ENCODE measurements at regions not wholly inside any gene's neighbourhood (a gene's known extent, or its start where the extent isn't known, plus 50 kb on each side); places are given as distances from the start of the nearest gene placed in this dataset.

GRCh38 chr9:107742531-107743309, 253.2 kb upstream of the KLF4 start:
- DNase-seq (ENCODE audit: low read depth in 2 of 3, low spot score in 1 of 3): no peak

GRCh38 chr9:107740088-107740980, 250.8 kb upstream of the KLF4 start:
- no peak for DNase-seq (ENCODE audit: low read depth in 2 of 3, low spot score in 1 of 3)

GRCh38 chr9:107739601-107740082, 250.1 kb upstream of the KLF4 start:
- DNase-seq (ENCODE audit: low read depth in 2 of 3, low spot score in 1 of 3): no peak

- DNase-seq (ENCODE audit: low read depth in 2 of 3, low spot score in 1 of 3): no peak
These were observed 249.2 kb upstream of the KLF4 start for GRCh38 chr9:107738789-107739188.

GRCh38 chr9:107737987-107738743, 248.6 kb upstream of the KLF4 start:
- no peak for DNase-seq (ENCODE audit: low read depth in 2 of 3, low spot score in 1 of 3)

GRCh38 chr9:107737610-107737986, 248.0 kb upstream of the KLF4 start:
- DNase-seq (ENCODE audit: low read depth in 2 of 3, low spot score in 1 of 3): no peak

- no peak for DNase-seq (ENCODE audit: low read depth in 2 of 3, low spot score in 1 of 3)
These were observed 246.3 kb upstream of the KLF4 start for GRCh38 chr9:107735821-107736220.

GRCh38 chr9:107734256-107735013, 244.9 kb upstream of the KLF4 start:
- DNase-seq (ENCODE audit: low read depth in 2 of 3, low spot score in 1 of 3): no peak

- no peak for DNase-seq (ENCODE audit: low read depth in 2 of 3, low spot score in 1 of 3)
These were observed 243.9 kb upstream of the KLF4 start for GRCh38 chr9:107733523-107733894.

- DNase-seq (ENCODE audit: low read depth in 2 of 3, low spot score in 1 of 3): no peak
These were observed 243.4 kb upstream of the KLF4 start for GRCh38 chr9:107732781-107733522.

GRCh38 chr9:107731115-107731762, 241.7 kb upstream of the KLF4 start:
- DNase-seq (ENCODE audit: low read depth in 2 of 3, low spot score in 1 of 3): no peak

- DNase-seq (ENCODE audit: low read depth in 2 of 3, low spot score in 1 of 3): no peak
These were observed 241.1 kb upstream of the KLF4 start for GRCh38 chr9:107730666-107731065.

- DNase-seq (ENCODE audit: low read depth in 2 of 3, low spot score in 1 of 3): no peak
These were observed 237.7 kb upstream of the KLF4 start for GRCh38 chr9:107727086-107727780.

- DNase-seq (ENCODE audit: low read depth in 2 of 3, low spot score in 1 of 3): no peak
These were observed 233.4 kb upstream of the KLF4 start for GRCh38 chr9:107723015-107723414.

- no peak for DNase-seq (ENCODE audit: low read depth in 2 of 3, low spot score in 1 of 3)
These were observed 232.2 kb upstream of the KLF4 start for GRCh38 chr9:107721705-107722245.

- DNase-seq (ENCODE audit: low read depth in 2 of 3, low spot score in 1 of 3): no peak
These were observed 230.9 kb upstream of the KLF4 start for GRCh38 chr9:107720501-107720900.

GRCh38 chr9:107717529-107718314, 228.2 kb upstream of the KLF4 start:
- no peak for DNase-seq (ENCODE audit: low read depth in 2 of 3, low spot score in 1 of 3)

- DNase-seq (ENCODE audit: low read depth in 2 of 3, low spot score in 1 of 3): no peak
These were observed 226.2 kb upstream of the KLF4 start for GRCh38 chr9:107715740-107716139.

All from stimulated activated CD4-positive, alpha-beta T cell treated with anti-CD3 and anti-CD28 coated beads, Interleukin-12 subunit alpha, Interleukin-12 subunit beta, amount 100 ng/mL, for 48 hours (primary cell).